ENCODE measurements at regions not wholly inside any gene's neighbourhood (a gene's known extent, or its start where the extent isn't known, plus 50 kb on each side); places are given as distances from the start of the nearest gene placed in this dataset.
"Not testable (repeated sequence)": the region's sequence is repeated elsewhere in the genome, so short reads cannot be mapped to it uniquely, and the experiment has no call there.

- Histone ChIP-seq H3K9ac (ENCODE audit: low read length) (no peak overlapping the region), H2AFZ (ENCODE audit: low read length) (no peak overlapping the region), H3K4me1 (ENCODE audit: low read length) (no peaks in the 10 kb centered on the region)
Measured at GRCh38 chr5:24170026-24170425, 474.8 kb downstream of the CDH10 start.

GRCh38 chr5:24170930-24171329 is 473.8 kb downstream of the CDH10 start:
- not testable (repeated sequence) for H3F3A ChIP-seq (ENCODE audit: insufficient read depth, low read length); H3K4me2 ChIP-seq (ENCODE audit: low read depth, low read length); H4K20me1 ChIP-seq (ENCODE audit: insufficient read depth, low read length); H3K9ac ChIP-seq (ENCODE audit: low read length); H3K4me1 ChIP-seq (ENCODE audit: low read length); H3K27ac ChIP-seq (ENCODE audit: low read length); H3K9me3 ChIP-seq (replicated peaks; ENCODE audit: insufficient read depth, low read length); H3K36me3 ChIP-seq (replicated peaks; ENCODE audit: insufficient read depth, low read length); H3K4me3 ChIP-seq (ENCODE audit: low read length); H3K79me2 ChIP-seq (ENCODE audit: low read length); H3K27me3 ChIP-seq (replicated peaks; ENCODE audit: insufficient read depth, low read length); H3K9me2 ChIP-seq (replicated peaks; ENCODE audit: insufficient read depth, low read length); H2AFZ ChIP-seq (ENCODE audit: low read length); DNase-seq

More at GRCh38 chr5:24170026-24170425, 474.8 kb downstream of the CDH10 start:
- Histone ChIP-seq H3K9me2 (replicated peaks; ENCODE audit: insufficient read depth, low read length) (no peaks in the 10 kb centered on the region), H3K4me2 (ENCODE audit: low read depth, low read length) (no peak overlapping the region), H3K79me2 (ENCODE audit: low read length) (no peaks in the 10 kb centered on the region), H4K20me1 (ENCODE audit: insufficient read depth, low read length) (no peaks in the 10 kb centered on the region), H3K27ac (ENCODE audit: low read length) (no peak overlapping the region), H3K9me3 (replicated peaks; ENCODE audit: insufficient read depth, low read length) (no peaks in the 10 kb centered on the region), H3K36me3 (replicated peaks; ENCODE audit: insufficient read depth, low read length) (no peaks in the 10 kb centered on the region), H3F3A (ENCODE audit: insufficient read depth, low read length) (no peaks in the 10 kb centered on the region), H3K27me3 (replicated peaks; ENCODE audit: insufficient read depth, low read length) (no peaks in the 10 kb centered on the region), H3K4me3 (ENCODE audit: low read length) (no peak overlapping the region)
- DNase-seq, result no peak
- TF ChIP-seq CTCF (IDR thresholded peaks at IDR 0.05; ENCODE audit: low read length) (no peak), EZH2phosphoT487 (IDR thresholded peaks at IDR 0.05; ENCODE audit: low read length) (no peak), EZH2 (optimal IDR thresholded peaks at IDR 0.05; ENCODE audit: low read depth, low read length) (no peak)

GRCh38 chr5:24177821-24178220 is 467.0 kb downstream of the CDH10 start:
- Histone ChIP-seq H3K9me2 (replicated peaks; ENCODE audit: insufficient read depth, low read length) (no peaks in the 10 kb centered on the region), H3K27me3 (replicated peaks; ENCODE audit: insufficient read depth, low read length) (no peaks in the 10 kb centered on the region), H3K9ac (ENCODE audit: low read length) (no peak overlapping the region), H3K4me2 (ENCODE audit: low read depth, low read length) (no peak overlapping the region), H3K27ac (ENCODE audit: low read length) (no peak overlapping the region), H3F3A (ENCODE audit: insufficient read depth, low read length) (no peaks in the 10 kb centered on the region), H3K9me3 (replicated peaks; ENCODE audit: insufficient read depth, low read length) (no peaks in the 10 kb centered on the region), H4K20me1 (ENCODE audit: insufficient read depth, low read length) (no peaks in the 10 kb centered on the region), H3K4me1 (ENCODE audit: low read length) (no peaks in the 10 kb centered on the region), H3K79me2 (ENCODE audit: low read length) (no peaks in the 10 kb centered on the region), H3K4me3 (ENCODE audit: low read length) (no peak overlapping the region), H3K36me3 (replicated peaks; ENCODE audit: insufficient read depth, low read length) (no peaks in the 10 kb centered on the region), H2AFZ (ENCODE audit: low read length) (no peak overlapping the region)
- DNase-seq, result no peak
- no peak for TF ChIP-seq EZH2 (optimal IDR thresholded peaks at IDR 0.05; ENCODE audit: low read depth, low read length)
- TF ChIP-seq CTCF (IDR thresholded peaks at IDR 0.05; ENCODE audit: low read length), result no peak
- no peak for TF ChIP-seq EZH2phosphoT487 (IDR thresholded peaks at IDR 0.05; ENCODE audit: low read length)

GRCh38 chr5:24183981-24184380 is 460.8 kb downstream of the CDH10 start:
- no peak overlapping the region for H3K4me2 ChIP-seq (ENCODE audit: low read depth, low read length)
- H3K79me2 ChIP-seq (ENCODE audit: low read length), result no peaks in the 10 kb centered on the region
- H3K9me3 ChIP-seq (replicated peaks; ENCODE audit: insufficient read depth, low read length), result no peaks in the 10 kb centered on the region
- no peaks in the 10 kb centered on the region for H3K36me3 ChIP-seq (replicated peaks; ENCODE audit: insufficient read depth, low read length)
- H3K27ac ChIP-seq (ENCODE audit: low read length), result no peak overlapping the region
- H3K4me1 ChIP-seq (ENCODE audit: low read length), result no peaks in the 10 kb centered on the region
- no peak overlapping the region for H2AFZ ChIP-seq (ENCODE audit: low read length)
- no peaks in the 10 kb centered on the region for H3K9me2 ChIP-seq (replicated peaks; ENCODE audit: insufficient read depth, low read length)
- H3K9ac ChIP-seq (ENCODE audit: low read length), result no peak overlapping the region
- no peak for DNase-seq
- H4K20me1 ChIP-seq (ENCODE audit: insufficient read depth, low read length), result no peaks in the 10 kb centered on the region
- no peaks in the 10 kb centered on the region for H3K27me3 ChIP-seq (replicated peaks; ENCODE audit: insufficient read depth, low read length)
- TF ChIP-seq CTCF (IDR thresholded peaks at IDR 0.05; ENCODE audit: low read length) (no peak), EZH2phosphoT487 (IDR thresholded peaks at IDR 0.05; ENCODE audit: low read length) (no peak), EZH2 (optimal IDR thresholded peaks at IDR 0.05; ENCODE audit: low read depth, low read length) (no peak)
- no peak overlapping the region for H3K4me3 ChIP-seq (ENCODE audit: low read length)
- H3F3A ChIP-seq (ENCODE audit: insufficient read depth, low read length), result no peaks in the 10 kb centered on the region

All from MM.1S (cell line).